HCT116 (cell line): ENCODE measurements at regions not wholly inside any gene's neighbourhood (a gene's known extent, or its start where the extent isn't known, plus 50 kb on each side); places are given as distances from the start of the nearest gene placed in this dataset.

Experiments
- ATAC-seq: fragments of 200-7000 bp; cut with Tn5 transposase; 2 replicates; pipeline ENCODE4 v1.9.1; 2020; ENCODE audit warnings: mild to moderate bottlenecking, moderate library complexity
- BruUV-seq: library from RNA; stranded (reverse); fragments of 400-500 nt; replicated peaks from 2 replicates; lab custom pipeline; 2021; lab: Mats Ljungman, UMichigan
- CTCF ChIA-PET: fragments of 300-600 bp; sonication (Branson Sonifier 250); formaldehyde crosslinking; loops from one replicate; lab custom pipeline; 2021; ENCODE audit warnings: antibody characterized with exemption; lab: Charles Lee
- POLR2A ChIA-PET: fragments of 300-600, 350-600 bp; sonication (Branson Sonifier 250); formaldehyde crosslinking; loops from one replicate; lab custom pipeline; 2021; ENCODE audit warnings: antibody characterized with exemption; lab: Charles Lee
- RAD21 ChIA-PET, 2 experiments: fragments of 300-600 bp; sonication (Branson Sonifier 250); formaldehyde crosslinking; loops; one replicate each; lab custom pipeline; 2023; ENCODE audit warnings: low total read pairs in 2 of 2; ENCODE audit not compliant: uncharacterized antibody in 2 of 2, unreplicated experiment in 2 of 2, low non-redundant PET in 1 of 2; lab: Charles Lee
- DNase-seq: peaks from one replicate; pipeline ENCODE4 v3.0.0-alpha.2; 2010; ENCODE audit warnings: low read depth, low spot score
- H2AFZ ChIP-seq: fragments of 200-600 bp; shearing (Covaris generic), sonication (generic); 2 replicates; pipeline ENCODE4 v1.6.1; 2017; ENCODE audit warnings: low read depth, mixed run types, mixed read lengths, antibody characterized with exemption, low read length; ENCODE audit not compliant: poor library complexity, severe bottlenecking
- H3K27ac ChIP-seq: 2 replicates; pipeline ENCODE4 v1.5.1; 2012; ENCODE audit warnings: low read depth, low read length
- H3K27me3 ChIP-seq: fragments of 200-600 bp; sonication (generic); 2 replicates; pipeline ENCODE4 v1.6.1; 2016; ENCODE audit warnings: mixed run types, low read length, mixed read lengths; ENCODE audit not compliant: insufficient read depth
- H3K36me3 ChIP-seq, 2 experiments: fragments of 200-500 bp in 1 of 2; fragments of 200-600 bp in 1 of 2; sonication (Bioruptor generic) in 1 of 2; sonication (generic) in 1 of 2; 2 replicates each; pipeline versions ENCODE4 v1.5.1 to v1.6.1; 2014 to 2016; ENCODE audit warnings: low read length in 2 of 2, inconsistent platforms in 1 of 2, mixed read lengths in 1 of 2, mixed run types in 1 of 2; ENCODE audit not compliant: insufficient read depth in 2 of 2, control insufficient read depth in 1 of 2
- H3K4me1 ChIP-seq, 2 experiments: fragments of 200-600 bp in 1 of 2; sonication (generic) in 1 of 2; 2 replicates each; pipeline versions ENCODE4 v1.5.1 to v1.6.1; 2012 to 2017; ENCODE audit warnings: low read length in 2 of 2, inconsistent platforms in 1 of 2, mild to moderate bottlenecking in 1 of 2, mixed read lengths in 1 of 2, mixed run types in 1 of 2, moderate library complexity in 1 of 2; ENCODE audit not compliant: insufficient read depth in 2 of 2, control insufficient read depth in 1 of 2
- H3K4me2 ChIP-seq: fragments of 200-600 bp; sonication (generic); 2 replicates; pipeline ENCODE4 v1.6.1; 2017; ENCODE audit warnings: mixed run types, low read length, mixed read lengths
- H3K4me3 ChIP-seq, 2 experiments: fragments of 200-600 bp in 1 of 2; sonication (generic) in 1 of 2; replicated peaks in 1 of 2; 2 replicates each; pipeline ENCODE4 v1.5.1; 2011 to 2016; ENCODE audit warnings: low read length in 2 of 2, control low read depth in 1 of 2, low read depth in 1 of 2, mild to moderate bottlenecking in 1 of 2, mixed read lengths in 1 of 2, mixed run types in 1 of 2
- H3K79me2 ChIP-seq: fragments of 200-600 bp; sonication (generic); 2 replicates; pipeline ENCODE4 v1.6.1; 2017; ENCODE audit warnings: mild to moderate bottlenecking, mixed run types, low read length, moderate library complexity, mixed read lengths; ENCODE audit not compliant: insufficient read depth
- H3K9ac ChIP-seq: fragments of 200-600 bp; sonication (generic); 2 replicates; pipeline ENCODE4 v1.6.1; 2016; ENCODE audit warnings: low read length, mixed read lengths
- H3K9me2 ChIP-seq: fragments of 200-600 bp; sonication (generic), shearing (Covaris generic); 2 replicates; pipeline ENCODE4 v1.6.1; 2017; ENCODE audit warnings: mixed run types, mild to moderate bottlenecking, moderate library complexity; ENCODE audit not compliant: insufficient read depth
- H3K9me3 ChIP-seq, 2 experiments: fragments of 200-500 bp in 1 of 2; fragments of 200-600 bp in 1 of 2; sonication (Bioruptor generic) in 1 of 2; sonication (generic) in 1 of 2; 2 replicates each; pipeline ENCODE4 v1.6.1; 2014 to 2017; ENCODE audit warnings: low read length in 2 of 2, mixed read lengths in 2 of 2, inconsistent platforms in 1 of 2, low read depth in 1 of 2, mild to moderate bottlenecking in 1 of 2, mixed run types in 1 of 2, moderate library complexity in 1 of 2; ENCODE audit not compliant: control insufficient read depth in 1 of 2, insufficient read depth in 1 of 2
- H4K20me1 ChIP-seq: fragments of 200-600 bp; sonication (generic), shearing (Covaris generic); 2 replicates; pipeline ENCODE4 v1.6.1; 2017; ENCODE audit warnings: mixed run types, mild to moderate bottlenecking, moderate library complexity; ENCODE audit not compliant: insufficient read depth
- ATF3 ChIP-seq: IDR thresholded peaks from 2 replicates; pipeline ENCODE4 v1.6.1; 2012
- CBX3 ChIP-seq: IDR thresholded peaks from 2 replicates; pipeline ENCODE4 v1.6.1; 2012; ENCODE audit warnings: low read depth
- CEBPB ChIP-seq: IDR thresholded peaks from 2 replicates; pipeline ENCODE4 v1.6.1; 2012; ENCODE audit warnings: low read depth
- CTCF ChIP-seq, 3 experiments: fragments of 200-600 bp in 1 of 3; sonication (generic) in 1 of 3; IDR thresholded peaks in 2 of 3; conservative IDR thresholded peaks in 1 of 3; 2 replicates each; pipeline ENCODE4 v1.5.1; 2012 to 2017; ENCODE audit warnings: low read depth in 2 of 3, low read length in 2 of 3, antibody characterized with exemption in 1 of 3, borderline replicate concordance in 1 of 3, control low read depth in 1 of 3, mild to moderate bottlenecking in 1 of 3, mixed read lengths in 1 of 3, mixed run types in 1 of 3, moderate library complexity in 1 of 3; ENCODE audit not compliant: insufficient read depth in 1 of 3
- EGR1 ChIP-seq: IDR thresholded peaks from 2 replicates; pipeline ENCODE4 v1.6.1; 2012; ENCODE audit warnings: low read depth
- EZH2 ChIP-seq: fragments of 200-600 bp; sonication (generic); IDR thresholded peaks from 2 replicates; pipeline ENCODE4 v1.6.1; 2017; ENCODE audit warnings: antibody characterized with exemption, mixed run types
- EZH2phosphoT487 ChIP-seq: fragments of 200-600 bp; IDR thresholded peaks from 2 replicates; pipeline ENCODE4 v1.6.1; 2018; ENCODE audit warnings: antibody characterized with exemption, borderline replicate concordance
- FOSL1 ChIP-seq: IDR thresholded peaks from 2 replicates; pipeline ENCODE4 v1.6.1; 2012; ENCODE audit warnings: low read depth
- JUND ChIP-seq: IDR thresholded peaks from 2 replicates; pipeline ENCODE4 v1.6.1; 2012
- POLR2A ChIP-seq: IDR thresholded peaks from 2 replicates; pipeline ENCODE4 v1.7.0; 2011; ENCODE audit warnings: borderline replicate concordance; ENCODE audit not compliant: insufficient read depth, insufficient read length; ENCODE audit errors: extremely low read depth
- POLR2AphosphoS5 ChIP-seq: IDR thresholded peaks from 2 replicates; pipeline ENCODE4 v1.6.1; 2011; ENCODE audit warnings: mild to moderate bottlenecking, low read depth, low read length, moderate library complexity
- RAD21 ChIP-seq: IDR thresholded peaks from 2 replicates; pipeline ENCODE4 v1.6.1; 2012; ENCODE audit warnings: low read depth, mild to moderate bottlenecking
- SIN3A ChIP-seq: IDR thresholded peaks from 2 replicates; pipeline ENCODE4 v1.6.1; 2012; ENCODE audit warnings: low read depth
- SP1 ChIP-seq: IDR thresholded peaks from 2 replicates; pipeline ENCODE4 v1.6.1; 2012; ENCODE audit warnings: low read depth
- SRF ChIP-seq: IDR thresholded peaks from 2 replicates; pipeline ENCODE4 v1.6.1; 2012; ENCODE audit warnings: low read depth
- TCF7L2 ChIP-seq: IDR thresholded peaks from 2 replicates; pipeline ENCODE4 v1.7.0; 2011; ENCODE audit warnings: borderline replicate concordance, inconsistent platforms; ENCODE audit not compliant: insufficient read depth, insufficient read length; ENCODE audit errors: extremely low read depth
- ZFX ChIP-seq: fragments of 450-650 bp; IDR thresholded peaks from 2 replicates; pipeline ENCODE4 v1.6.1; 2017
- ZNF274 ChIP-seq: fragments of 200-500 bp; sonication (Bioruptor generic); IDR thresholded peaks from 2 replicates; pipeline ENCODE4 v1.6.1; 2014; ENCODE audit warnings: mild to moderate bottlenecking, low read depth, low read length, inconsistent platforms
- intact Hi-C: fragments of 100-400 bp; cut with micrococcal nuclease; formaldehyde crosslinking; loops from 2 replicates; pipeline ENCODE4 v1.10.0; 2022
- TF ChIP-seq, protein P1 (sequence below): IDR thresholded peaks from 2 replicates; pipeline ENCODE4 v1.6.1; 2012; ENCODE audit warnings: low read depth
- TF ChIP-seq, protein P2 (sequence below): IDR thresholded peaks from 2 replicates; pipeline ENCODE4 v1.6.1; 2011; ENCODE audit warnings: mild to moderate bottlenecking, low read length, moderate library complexity; ENCODE audit not compliant: insufficient replicate concordance; ENCODE audit errors: extremely low read depth
- TF ChIP-seq, protein P3 (sequence below): IDR thresholded peaks from 2 replicates; pipeline ENCODE4 v1.6.1; 2012

DNA sequence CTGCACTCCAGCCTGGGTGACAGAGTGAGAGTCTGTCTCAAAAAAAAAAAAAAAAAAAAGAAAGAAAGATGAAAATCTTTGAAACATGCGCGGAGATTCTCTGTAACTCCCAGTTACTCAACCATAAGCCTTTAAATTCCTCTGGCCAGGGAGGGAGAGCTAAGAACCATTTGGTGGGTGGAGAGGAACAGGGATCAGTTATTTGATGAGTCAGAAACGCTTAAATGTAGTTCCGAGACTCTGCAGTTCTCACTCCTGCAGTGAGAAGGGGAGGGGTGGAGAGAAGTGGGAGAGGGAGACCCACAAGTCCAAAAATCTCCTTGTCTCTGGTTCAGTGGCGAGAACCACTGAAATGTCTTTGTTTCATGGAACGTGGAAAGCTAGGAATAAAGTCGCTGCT is 266.7 kb downstream of the SOX9 start:
- H3K27ac ChIP-seq: peak overlapping the region; percentile 76
- peak overlapping the region; percentile 70 for H3K4me2 ChIP-seq
- H3K27me3 ChIP-seq: no peaks in the 10 kb centered on the region
- no peaks in the 10 kb centered on the region for H3K9me3 ChIP-seq
- no peaks in the 10 kb centered on the region for H4K20me1 ChIP-seq
- peaks cover 90 to 95% of the 10 kb centered on the region in 2 experiments for H3K4me1 ChIP-seq
- H3K9me2 ChIP-seq: no peaks in the 10 kb centered on the region
- no TSS peak for BruUV-seq
- ChIA-PET POLR2A (interaction anchor here (0.7 to 1.5 kb wide), 5 partner anchors 9 to 267 kb away, joined by 3 to 7 read pairs (median 5); partner anchors contain the start of gene SOX9), CTCF (interaction anchor here (0.7 to 1.2 kb wide), 4 partner anchors 44 to 267 kb away, joined by 3 to 4 read pairs (median 4); partner anchors contain the start of gene SOX9), RAD21 (no interaction called here)
- H3K9ac ChIP-seq: peak overlapping the region; percentile 41
- intact Hi-C loops: loop anchor here (5.0 kb wide), 1 partner anchor 260 kb away; no protein-coding TSS in a partner anchor
- H3K36me3 ChIP-seq: no peaks in the 10 kb centered on the region
- DNase-seq (peak; percentile 77), ATAC-seq (peak; percentile 28)
- no peaks in the 10 kb centered on the region for H3K79me2 ChIP-seq
- peak overlapping the region in 1 of 2 experiments; percentile 3; a peak in 2 of 4 replicates for H3K4me3 ChIP-seq
- H2AFZ ChIP-seq: peak overlapping the region; percentile 3
- TF ChIP-seq, protein P1, sequence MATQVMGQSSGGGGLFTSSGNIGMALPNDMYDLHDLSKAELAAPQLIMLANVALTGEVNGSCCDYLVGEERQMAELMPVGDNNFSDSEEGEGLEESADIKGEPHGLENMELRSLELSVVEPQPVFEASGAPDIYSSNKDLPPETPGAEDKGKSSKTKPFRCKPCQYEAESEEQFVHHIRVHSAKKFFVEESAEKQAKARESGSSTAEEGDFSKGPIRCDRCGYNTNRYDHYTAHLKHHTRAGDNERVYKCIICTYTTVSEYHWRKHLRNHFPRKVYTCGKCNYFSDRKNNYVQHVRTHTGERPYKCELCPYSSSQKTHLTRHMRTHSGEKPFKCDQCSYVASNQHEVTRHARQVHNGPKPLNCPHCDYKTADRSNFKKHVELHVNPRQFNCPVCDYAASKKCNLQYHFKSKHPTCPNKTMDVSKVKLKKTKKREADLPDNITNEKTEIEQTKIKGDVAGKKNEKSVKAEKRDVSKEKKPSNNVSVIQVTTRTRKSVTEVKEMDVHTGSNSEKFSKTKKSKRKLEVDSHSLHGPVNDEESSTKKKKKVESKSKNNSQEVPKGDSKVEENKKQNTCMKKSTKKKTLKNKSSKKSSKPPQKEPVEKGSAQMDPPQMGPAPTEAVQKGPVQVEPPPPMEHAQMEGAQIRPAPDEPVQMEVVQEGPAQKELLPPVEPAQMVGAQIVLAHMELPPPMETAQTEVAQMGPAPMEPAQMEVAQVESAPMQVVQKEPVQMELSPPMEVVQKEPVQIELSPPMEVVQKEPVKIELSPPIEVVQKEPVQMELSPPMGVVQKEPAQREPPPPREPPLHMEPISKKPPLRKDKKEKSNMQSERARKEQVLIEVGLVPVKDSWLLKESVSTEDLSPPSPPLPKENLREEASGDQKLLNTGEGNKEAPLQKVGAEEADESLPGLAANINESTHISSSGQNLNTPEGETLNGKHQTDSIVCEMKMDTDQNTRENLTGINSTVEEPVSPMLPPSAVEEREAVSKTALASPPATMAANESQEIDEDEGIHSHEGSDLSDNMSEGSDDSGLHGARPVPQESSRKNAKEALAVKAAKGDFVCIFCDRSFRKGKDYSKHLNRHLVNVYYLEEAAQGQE: no peak
- TF ChIP-seq TCF7L2 (no peak), CBX3 (peak; percentile 65; the same call in 1 of the 2 replicates), ZFX (no peak), SP1 (peak; percentile 61), EZH2phosphoT487 (no peak), POLR2A (no peak), EGR1 (peak; percentile 44; the same call in 1 of the 2 replicates), POLR2AphosphoS5 (peak; percentile 59), SIN3A (no peak), SRF (no peak), ATF3 (no peak), EZH2 (no peak), ZNF274 (no peak), JUND (peak; percentile 83), CEBPB (peak; percentile 41; the same call in 1 of the 2 replicates), RAD21 (no peak), CTCF (IDR thresholded peaks at IDR 0.05 in 2 of 3, conservative IDR thresholded peaks at IDR 0.05 in 1 of 3; ENCODE audit: borderline replicate concordance in 1 of 3, insufficient read depth in 1 of 3, low read depth in 2 of 3, low read length in 2 of 3) (no peak), FOSL1 (peak; percentile 83)
- TF ChIP-seq, protein P2, sequence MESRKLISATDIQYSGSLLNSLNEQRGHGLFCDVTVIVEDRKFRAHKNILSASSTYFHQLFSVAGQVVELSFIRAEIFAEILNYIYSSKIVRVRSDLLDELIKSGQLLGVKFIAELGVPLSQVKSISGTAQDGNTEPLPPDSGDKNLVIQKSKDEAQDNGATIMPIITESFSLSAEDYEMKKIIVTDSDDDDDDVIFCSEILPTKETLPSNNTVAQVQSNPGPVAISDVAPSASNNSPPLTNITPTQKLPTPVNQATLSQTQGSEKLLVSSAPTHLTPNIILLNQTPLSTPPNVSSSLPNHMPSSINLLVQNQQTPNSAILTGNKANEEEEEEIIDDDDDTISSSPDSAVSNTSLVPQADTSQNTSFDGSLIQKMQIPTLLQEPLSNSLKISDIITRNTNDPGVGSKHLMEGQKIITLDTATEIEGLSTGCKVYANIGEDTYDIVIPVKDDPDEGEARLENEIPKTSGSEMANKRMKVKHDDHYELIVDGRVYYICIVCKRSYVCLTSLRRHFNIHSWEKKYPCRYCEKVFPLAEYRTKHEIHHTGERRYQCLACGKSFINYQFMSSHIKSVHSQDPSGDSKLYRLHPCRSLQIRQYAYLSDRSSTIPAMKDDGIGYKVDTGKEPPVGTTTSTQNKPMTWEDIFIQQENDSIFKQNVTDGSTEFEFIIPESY: no peak
- TF ChIP-seq, protein P3, sequence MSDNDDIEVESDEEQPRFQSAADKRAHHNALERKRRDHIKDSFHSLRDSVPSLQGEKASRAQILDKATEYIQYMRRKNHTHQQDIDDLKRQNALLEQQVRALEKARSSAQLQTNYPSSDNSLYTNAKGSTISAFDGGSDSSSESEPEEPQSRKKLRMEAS: no peak; the same call in 1 of the 2 replicates
